ENCODE measurements at regions not wholly inside any gene's neighbourhood (a gene's known extent, or its start where the extent isn't known, plus 50 kb on each side); places are given as distances from the start of the nearest gene placed in this dataset.
"Not testable (repeated sequence)": the region's sequence is repeated elsewhere in the genome, so short reads cannot be mapped to it uniquely, and the experiment has no call there.

- no peak for DNase-seq
Measured at GRCh38 chr16:75922250-75922649, 196.0 kb upstream of the CPHXL start.

- no peak for DNase-seq
Measured at GRCh38 chr16:75924397-75924796, 198.1 kb upstream of the CPHXL start.

- DNase-seq = no peak
Measured at GRCh38 chr16:75927810-75928209, 201.5 kb upstream of the CPHXL start.

- DNase-seq = no peak
Measured at GRCh38 chr16:75928295-75928694, 202.0 kb upstream of the CPHXL start.

- no peak for DNase-seq
Measured at GRCh38 chr16:75929046-75929445, 202.8 kb upstream of the CPHXL start.

- DNase-seq = no peak
Measured at GRCh38 chr16:75931043-75931442, 204.8 kb upstream of the CPHXL start.

- DNase-seq = no peak
Measured at GRCh38 chr16:75931970-75932369, 205.7 kb upstream of the CPHXL start.

- peak in 4 of 51 donors; percentile 3 to 29 (median 13) for DNase-seq
Measured at GRCh38 chr16:75938818-75939217, 212.5 kb upstream of the CPHXL start.

- DNase-seq = no peak
Measured at GRCh38 chr16:75942351-75942750, 216.1 kb upstream of the CPHXL start.

- no peak for DNase-seq
Measured at GRCh38 chr16:75942936-75943335, 216.6 kb upstream of the CPHXL start.

GRCh38 chr16:75943705-75944514, 217.6 kb upstream of the CPHXL start:
- no peak for DNase-seq

- DNase-seq = no peak
Measured at GRCh38 chr16:75945916-75946457, 219.7 kb upstream of the CPHXL start.

GRCh38 chr16:75947626-75948239, 221.4 kb upstream of the CPHXL start:
- DNase-seq = peak in 2 of 51 donors; percentile 57 to 71

GRCh38 chr16:75948441-75948840, 222.2 kb upstream of the CPHXL start:
- peak in 1 of 51 donors; percentile 57 for DNase-seq

- DNase-seq = peak in 1 of 51 donors; percentile 69
Measured at GRCh38 chr16:75948886-75949285, 222.6 kb upstream of the CPHXL start.

GRCh38 chr16:75952124-75952523, 225.8 kb upstream of the CPHXL start:
- DNase-seq = no peak

GRCh38 chr16:75957870-75958269, 231.6 kb upstream of the CPHXL start:
- no peak for DNase-seq

- peak in 1 of 51 donors; percentile 66 for DNase-seq
Measured at GRCh38 chr16:75965504-75966374, 239.4 kb upstream of the CPHXL start.

- DNase-seq = not testable (repeated sequence)
Measured at GRCh38 chr16:75969120-75969519, 242.8 kb upstream of the CPHXL start.

- DNase-seq = no peak
Measured at GRCh38 chr16:75971334-75971733, 245.0 kb upstream of the CPHXL start.

GRCh38 chr16:75983296-75983695, 257.0 kb upstream of the CPHXL start:
- DNase-seq = peak in 1 of 51 donors; percentile 28
